GM19455 (cell line): ENCODE measurements at regions not wholly inside any gene's neighbourhood (a gene's known extent, or its start where the extent isn't known, plus 50 kb on each side); places are given as distances from the start of the nearest gene placed in this dataset.

Source experiments
- ATAC-seq: cut with Tn5 transposase; IDR thresholded peaks from one replicate; pipeline ENCODE4 v1.9.1; 2021; ENCODE audit not compliant: unreplicated experiment

GRCh38 chr7:25279705-25280104 lies 51.4 kb upstream of the NPVF start:
- ATAC-seq = no peak

GRCh38 chr7:25280181-25280580 lies 51.9 kb upstream of the NPVF start:
- ATAC-seq = no peak

GRCh38 chr7:25282194-25282593 lies 53.9 kb upstream of the NPVF start:
- ATAC-seq = no peak

- ATAC-seq = no peak
Measured at GRCh38 chr7:25286756-25287155, 58.5 kb upstream of the NPVF start.

GRCh38 chr7:25287291-25287690 lies 59.0 kb upstream of the NPVF start:
- no peak for ATAC-seq

GRCh38 chr7:25288556-25289307 lies 60.4 kb upstream of the NPVF start:
- no peak for ATAC-seq

- no peak for ATAC-seq
Measured at GRCh38 chr7:25289518-25289917, 61.2 kb upstream of the NPVF start.

GRCh38 chr7:25294624-25295023 lies 66.3 kb upstream of the NPVF start:
- ATAC-seq = no peak

GRCh38 chr7:25295387-25295786 lies 67.1 kb upstream of the NPVF start:
- ATAC-seq = no peak

- ATAC-seq = no peak
Measured at GRCh38 chr7:25296086-25296485, 67.8 kb upstream of the NPVF start.

- no peak for ATAC-seq
Measured at GRCh38 chr7:25297278-25297677, 69.0 kb upstream of the NPVF start.

GRCh38 chr7:25303281-25304181 lies 75.2 kb upstream of the NPVF start:
- ATAC-seq = no peak

- no peak for ATAC-seq
Measured at GRCh38 chr7:25304691-25305090, 76.4 kb upstream of the NPVF start.

- ATAC-seq = no peak
Measured at GRCh38 chr7:25305831-25306230, 77.5 kb upstream of the NPVF start.

- no peak for ATAC-seq
Measured at GRCh38 chr7:25307624-25308023, 79.3 kb upstream of the NPVF start.

GRCh38 chr7:25308246-25308645 lies 80.0 kb upstream of the NPVF start:
- no peak for ATAC-seq

GRCh38 chr7:25308906-25309705 lies 80.8 kb upstream of the NPVF start:
- ATAC-seq = no peak

GRCh38 chr7:25310896-25311295 lies 82.6 kb upstream of the NPVF start:
- no peak for ATAC-seq

GRCh38 chr7:25311346-25311745 lies 83.1 kb upstream of the NPVF start:
- no peak for ATAC-seq

- no peak for ATAC-seq
Measured at GRCh38 chr7:25312968-25313367, 84.7 kb upstream of the NPVF start.

GRCh38 chr7:25313526-25313925 lies 85.2 kb upstream of the NPVF start:
- ATAC-seq = no peak
